GM12872 (cell line): ENCODE measurements at regions not wholly inside any gene's neighbourhood (a gene's known extent, or its start where the extent isn't known, plus 50 kb on each side); places are given as distances from the start of the nearest gene placed in this dataset.

Source experiments
- TF ChIP-seq, protein P1 (sequence below): IDR thresholded peaks from 3 replicates; pipeline ENCODE4 v1.5.1; 2011; ENCODE audit warnings: low read depth, mild to moderate bottlenecking, low read length, moderate library complexity; ENCODE audit not compliant: insufficient read depth

GRCh38 chr4:89397441-89397840 is 89.8 kb upstream of the GPRIN3 start:
- TF ChIP-seq, protein P1, sequence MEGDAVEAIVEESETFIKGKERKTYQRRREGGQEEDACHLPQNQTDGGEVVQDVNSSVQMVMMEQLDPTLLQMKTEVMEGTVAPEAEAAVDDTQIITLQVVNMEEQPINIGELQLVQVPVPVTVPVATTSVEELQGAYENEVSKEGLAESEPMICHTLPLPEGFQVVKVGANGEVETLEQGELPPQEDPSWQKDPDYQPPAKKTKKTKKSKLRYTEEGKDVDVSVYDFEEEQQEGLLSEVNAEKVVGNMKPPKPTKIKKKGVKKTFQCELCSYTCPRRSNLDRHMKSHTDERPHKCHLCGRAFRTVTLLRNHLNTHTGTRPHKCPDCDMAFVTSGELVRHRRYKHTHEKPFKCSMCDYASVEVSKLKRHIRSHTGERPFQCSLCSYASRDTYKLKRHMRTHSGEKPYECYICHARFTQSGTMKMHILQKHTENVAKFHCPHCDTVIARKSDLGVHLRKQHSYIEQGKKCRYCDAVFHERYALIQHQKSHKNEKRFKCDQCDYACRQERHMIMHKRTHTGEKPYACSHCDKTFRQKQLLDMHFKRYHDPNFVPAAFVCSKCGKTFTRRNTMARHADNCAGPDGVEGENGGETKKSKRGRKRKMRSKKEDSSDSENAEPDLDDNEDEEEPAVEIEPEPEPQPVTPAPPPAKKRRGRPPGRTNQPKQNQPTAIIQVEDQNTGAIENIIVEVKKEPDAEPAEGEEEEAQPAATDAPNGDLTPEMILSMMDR: no peak

DNA sequence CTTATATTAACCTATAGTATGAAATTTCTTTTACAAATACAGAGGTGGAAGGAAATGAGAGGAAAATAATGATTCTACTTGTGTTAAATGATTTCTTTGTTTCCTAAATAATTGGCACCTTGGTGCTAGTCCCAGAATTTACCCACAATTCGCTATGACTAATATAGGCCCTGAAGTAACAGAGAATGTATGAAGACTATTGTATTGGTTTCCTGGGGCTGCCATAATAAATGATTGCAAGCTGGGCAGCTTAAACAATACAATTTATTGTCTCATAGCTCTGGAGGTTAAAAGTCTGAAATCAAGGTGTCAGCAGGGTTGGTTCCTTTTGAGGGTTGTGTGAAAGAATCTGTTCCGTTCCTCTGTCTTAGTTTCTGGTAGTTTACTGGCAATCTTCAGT is 74.8 kb upstream of the GPRIN3 start:
- TF ChIP-seq, protein P1: no peak

GRCh38 chr4:89380980-89381379 is 73.4 kb upstream of the GPRIN3 start:
- TF ChIP-seq, protein P1: no peak

- TF ChIP-seq, protein P1: no peak
Measured at GRCh38 chr4:89379511-89380044, 72.0 kb upstream of the GPRIN3 start.

DNA sequence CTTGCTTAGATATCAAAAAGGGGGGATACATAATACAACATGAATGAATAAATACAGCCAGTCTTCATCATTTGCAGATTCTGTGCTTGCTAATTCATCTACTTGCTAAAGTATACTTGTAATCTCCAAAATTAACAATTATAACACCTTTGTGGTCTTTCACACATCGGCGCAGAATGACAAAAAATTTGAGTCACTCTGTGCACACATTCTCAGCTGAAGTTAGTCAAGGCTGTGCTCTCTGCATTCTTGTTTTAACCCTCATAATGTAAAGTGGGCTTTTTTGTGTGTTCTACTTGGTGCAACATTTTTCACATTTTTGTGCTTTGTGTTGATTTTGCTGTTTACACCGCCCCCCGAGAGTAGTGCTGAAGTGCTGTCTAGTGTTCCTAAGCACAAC is 65.8 kb upstream of the GPRIN3 start:
- TF ChIP-seq, protein P1: no peak

DNA sequence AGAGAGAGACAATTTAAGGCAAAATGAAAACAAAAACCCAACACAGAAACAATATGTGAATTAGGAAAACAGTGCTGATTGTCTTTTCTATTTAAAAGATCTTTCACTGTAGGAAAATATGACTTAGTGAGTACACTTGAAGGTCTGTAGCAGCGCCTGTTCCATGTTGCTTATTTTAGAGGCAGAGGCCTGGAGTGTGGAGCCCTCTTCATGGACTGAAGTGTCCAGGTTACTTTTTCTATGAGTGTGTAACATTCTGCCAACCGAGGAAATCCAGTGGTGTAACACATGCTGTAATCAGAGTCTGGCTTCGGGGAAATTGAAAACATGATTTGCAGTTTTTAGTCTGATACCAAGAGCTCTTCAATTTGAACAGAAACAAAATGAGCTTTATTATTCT is 64.0 kb upstream of the GPRIN3 start:
- TF ChIP-seq, protein P1: no peak

DNA sequence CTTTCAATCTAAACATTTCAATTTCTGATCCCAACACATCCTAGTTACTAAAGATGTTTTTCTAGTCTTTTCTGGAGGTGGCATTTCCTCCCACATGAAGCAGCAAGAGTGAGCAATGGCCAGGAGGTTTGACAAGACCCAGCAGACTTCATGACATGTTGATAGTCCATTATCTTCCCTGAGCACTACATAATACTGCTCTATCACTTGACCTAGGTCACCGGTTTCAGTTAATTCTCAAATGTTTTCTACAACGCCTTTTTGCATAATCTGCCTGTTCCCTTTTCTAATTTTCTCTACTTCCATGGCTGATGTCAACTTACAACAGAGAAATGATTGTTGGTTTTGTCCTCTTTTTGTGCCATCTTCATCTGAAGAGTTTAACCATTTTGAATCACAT is 62.0 kb upstream of the GPRIN3 start:
- TF ChIP-seq, protein P1: no peak

DNA sequence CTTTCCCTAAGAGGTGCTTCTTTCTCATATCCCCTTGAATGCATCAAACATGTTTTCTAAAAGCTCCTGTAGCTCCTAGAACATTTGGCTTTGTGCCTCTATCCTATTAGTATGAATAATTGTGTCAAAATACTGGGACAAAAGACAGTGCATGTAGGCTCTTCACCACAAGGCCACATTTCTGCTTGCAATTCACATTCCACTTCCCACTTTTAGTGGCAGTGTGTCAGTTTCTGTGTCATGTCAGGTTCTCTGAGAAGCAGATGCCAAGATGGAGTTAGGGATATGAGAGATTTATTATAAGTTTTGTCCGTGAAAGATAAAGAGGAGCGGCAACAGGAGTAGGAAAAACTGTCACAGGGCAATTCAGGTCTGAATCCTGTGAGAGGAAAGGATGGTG is 61.3 kb upstream of the GPRIN3 start:
- TF ChIP-seq, protein P1: no peak
